H9 (cell line): ENCODE measurements at regions not wholly inside any gene's neighbourhood (a gene's known extent, or its start where the extent isn't known, plus 50 kb on each side); places are given as distances from the start of the nearest gene placed in this dataset.

Source experiments
- DNase-seq: peaks from one replicate; pipeline ENCODE4 v3.0.0-alpha.2; 2017
- H2AFZ ChIP-seq: one replicate; pipeline ENCODE4 v1.6.1; 2013; ENCODE audit warnings: mild to moderate bottlenecking, low read length, control low read depth, moderate library complexity
- H2AK5ac ChIP-seq: 2 replicates; pipeline ENCODE4 v1.6.1; 2013; ENCODE audit warnings: low read length, control low read depth, mixed read lengths; ENCODE audit not compliant: insufficient read length
- H2BK120ac ChIP-seq: one replicate; pipeline ENCODE4 v1.6.1; 2013; ENCODE audit warnings: low read depth, mild to moderate bottlenecking, low read length, control low read depth, inconsistent platforms; ENCODE audit not compliant: poor library complexity, severe bottlenecking
- H2BK12ac ChIP-seq: 2 replicates; pipeline ENCODE4 v1.6.1; 2013; ENCODE audit warnings: low read length, control low read depth, mixed read lengths, low read depth; ENCODE audit not compliant: insufficient read length
- H2BK15ac ChIP-seq: 2 replicates; pipeline ENCODE4 v1.6.1; 2013; ENCODE audit warnings: low read depth, low read length, control low read depth
- H2BK20ac ChIP-seq: one replicate; pipeline ENCODE4 v1.6.1; 2013; ENCODE audit warnings: low read depth, mild to moderate bottlenecking, low read length, control low read depth, inconsistent platforms; ENCODE audit not compliant: poor library complexity, severe bottlenecking
- H2BK5ac ChIP-seq: 2 replicates; pipeline ENCODE4 v1.6.1; 2013; ENCODE audit warnings: low read length, control low read depth, mixed read lengths; ENCODE audit not compliant: insufficient read length
- H3K14ac ChIP-seq: 2 replicates; pipeline ENCODE4 v1.6.1; 2013; ENCODE audit warnings: low read length, control low read depth; ENCODE audit not compliant: insufficient read depth
- H3K18ac ChIP-seq: 2 replicates; pipeline ENCODE4 v1.6.1; 2013; ENCODE audit warnings: low read depth, mild to moderate bottlenecking, mixed read lengths, low read length, control low read depth; ENCODE audit not compliant: insufficient read length
- H3K23ac ChIP-seq: 2 replicates; pipeline ENCODE4 v1.6.1; 2013; ENCODE audit warnings: low read length, control low read depth, mixed read lengths, low read depth; ENCODE audit not compliant: insufficient read length
- H3K23me2 ChIP-seq: 2 replicates; pipeline ENCODE4 v1.6.1; 2013; ENCODE audit warnings: low read depth, mild to moderate bottlenecking, mixed read lengths, low read length, control low read depth; ENCODE audit not compliant: insufficient read length, poor library complexity, severe bottlenecking
- H3K27ac ChIP-seq: 2 replicates; pipeline ENCODE4 v1.5.1; 2013; ENCODE audit warnings: low read length, control low read depth, mixed read lengths, low read depth; ENCODE audit not compliant: insufficient read length
- H3K27me3 ChIP-seq: 2 replicates; pipeline ENCODE4 v1.6.1; 2013; ENCODE audit warnings: low read length, control low read depth, inconsistent platforms; ENCODE audit not compliant: insufficient read depth
- H3K4ac ChIP-seq: 2 replicates; pipeline ENCODE4 v1.6.1; 2013; ENCODE audit warnings: low read depth, mild to moderate bottlenecking, control low read depth, inconsistent platforms, low read length, moderate library complexity
- H3K4me1 ChIP-seq: 2 replicates; pipeline ENCODE4 v1.6.1; 2013; ENCODE audit warnings: low read length, control low read depth, inconsistent platforms; ENCODE audit not compliant: insufficient read depth
- H3K4me2 ChIP-seq: 2 replicates; pipeline ENCODE4 v1.6.1; 2013; ENCODE audit warnings: low read length, control low read depth, mixed read lengths; ENCODE audit not compliant: insufficient read length, insufficient read depth
- H3K56ac ChIP-seq: 2 replicates; pipeline ENCODE4 v1.6.1; 2013; ENCODE audit warnings: low read depth, mild to moderate bottlenecking, mixed read lengths, low read length, control low read depth; ENCODE audit not compliant: insufficient read length
- H3K79me1 ChIP-seq: 2 replicates; pipeline ENCODE4 v1.6.1; 2013; ENCODE audit warnings: low read depth, mild to moderate bottlenecking, moderate library complexity, low read length, control low read depth, inconsistent platforms; ENCODE audit not compliant: insufficient read depth, poor library complexity, severe bottlenecking
- H3K79me2 ChIP-seq: 2 replicates; pipeline ENCODE4 v1.6.1; 2013; ENCODE audit warnings: low read length, control low read depth, inconsistent platforms; ENCODE audit not compliant: insufficient read depth
- H3K9ac ChIP-seq: 2 replicates; pipeline ENCODE4 v1.6.1; 2013; ENCODE audit warnings: low read length, control low read depth, mixed read lengths; ENCODE audit not compliant: insufficient read length; ENCODE audit errors: extremely low read depth
- H3K9me3 ChIP-seq: one replicate; pipeline ENCODE4 v1.6.1; 2013; ENCODE audit warnings: low read depth, low read length, inconsistent platforms; ENCODE audit not compliant: control insufficient read depth
- H3T11ph ChIP-seq: one replicate; pipeline ENCODE4 v1.6.1; 2013; ENCODE audit warnings: mild to moderate bottlenecking, low read length, control low read depth, inconsistent platforms
- H4K20me1 ChIP-seq: one replicate; pipeline ENCODE4 v1.6.1; 2013; ENCODE audit not compliant: control insufficient read depth, insufficient read length, insufficient read depth
- H4K5ac ChIP-seq: 2 replicates; pipeline ENCODE4 v1.6.1; 2013; ENCODE audit warnings: low read depth, mild to moderate bottlenecking, mixed read lengths, low read length, control low read depth; ENCODE audit not compliant: insufficient read length
- H4K8ac ChIP-seq: replicated peaks from 2 replicates; pipeline ENCODE4 v1.6.1; 2013; ENCODE audit warnings: low read length, control low read depth, mixed read lengths, low read depth; ENCODE audit not compliant: insufficient read length
- H4K91ac ChIP-seq: 2 replicates; pipeline ENCODE4 v1.6.1; 2013; ENCODE audit warnings: low read depth, mild to moderate bottlenecking, moderate library complexity, mixed read lengths, low read length, control low read depth; ENCODE audit not compliant: insufficient read length
- H3K27ac Mint-ChIP-seq, 3 experiments: 2 replicates in 2 of 3; 3 replicates in 1 of 3; pipeline ENCODE4 v1.8.0; 2020 to 2021; ENCODE audit warnings: mixed read lengths in 3 of 3, mild to moderate bottlenecking in 1 of 3, moderate library complexity in 1 of 3
- H3K27me3 Mint-ChIP-seq: 2 replicates; pipeline ENCODE4 v1.8.0; 2021; ENCODE audit warnings: low read depth, mild to moderate bottlenecking, moderate library complexity, mixed read lengths
- H3K36me3 Mint-ChIP-seq, 3 experiments: 2 replicates in 2 of 3; 3 replicates in 1 of 3; pipeline ENCODE4 v1.8.0; 2020 to 2021; ENCODE audit warnings: low read depth in 3 of 3, mixed read lengths in 3 of 3; ENCODE audit not compliant: insufficient read depth in 1 of 3
- H3K4me1 Mint-ChIP-seq, 2 experiments: 2 replicates each; pipeline ENCODE4 v1.8.0; 2020; ENCODE audit warnings: mixed read lengths in 2 of 2
- H3K4me3 Mint-ChIP-seq, 2 experiments: 2 replicates in 1 of 2; 3 replicates in 1 of 2; pipeline ENCODE4 v1.8.0; 2020 to 2021; ENCODE audit warnings: mild to moderate bottlenecking in 2 of 2, mixed read lengths in 2 of 2, moderate library complexity in 1 of 2
- H3K9me3 Mint-ChIP-seq, 2 experiments: 2 replicates in 1 of 2; 3 replicates in 1 of 2; pipeline ENCODE4 v1.8.0; 2020; ENCODE audit warnings: mild to moderate bottlenecking in 2 of 2, mixed read lengths in 2 of 2, moderate library complexity in 1 of 2
- TF ChIP-seq, protein P1 (sequence below): fragments of 200-600 bp; sonication (generic); conservative IDR thresholded peaks from 3 replicates; pipeline ENCODE4 v1.8.0; 2021; ENCODE audit warnings: antibody characterized with exemption, mild to moderate bottlenecking

DNA sequence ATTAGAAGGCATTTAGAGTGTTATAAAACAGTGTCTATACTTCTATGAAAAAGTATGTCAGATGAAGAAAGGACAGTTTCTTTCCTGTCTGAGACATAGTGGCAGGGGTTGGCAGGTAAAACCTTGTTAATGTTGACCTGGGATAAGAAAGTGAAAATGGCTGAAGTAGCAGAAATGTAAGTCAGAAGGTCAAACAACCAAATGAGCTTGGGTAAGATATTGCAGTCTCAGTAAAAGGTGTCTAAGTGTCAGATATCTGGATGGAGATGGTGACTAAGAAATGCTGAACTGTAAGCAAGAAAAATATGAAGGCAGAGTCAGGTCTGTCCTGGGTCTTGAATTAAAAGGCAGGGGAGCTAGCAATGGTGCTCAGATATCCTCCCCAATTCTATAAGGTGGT, 400.3 kb downstream of the CD109 start:
- Histone ChIP-seq H3K9me3 (no peaks in the 10 kb centered on the region), H3K27me3 (no peaks in the 10 kb centered on the region), H2BK20ac (no peak overlapping the region), H3K79me2 (no peaks in the 10 kb centered on the region), H3K9ac (no peak overlapping the region), H3K18ac (no peak overlapping the region), H4K91ac (no peak overlapping the region), H3K4me1 (no peaks in the 10 kb centered on the region), H3K27ac (no peak overlapping the region), H2BK15ac (no peak overlapping the region), H2BK12ac (no peak overlapping the region), H3K79me1 (no peaks in the 10 kb centered on the region), H4K20me1 (no peaks in the 10 kb centered on the region), H3K4me2 (no peak overlapping the region), H2AK5ac (no peak overlapping the region), H4K8ac (no peak overlapping the region), H4K5ac (no peak overlapping the region), H3K23ac (no peak overlapping the region), H2AFZ (no peak overlapping the region), H3K4ac (no peak overlapping the region), H3K23me2 (no peaks in the 10 kb centered on the region), H2BK5ac (no peak overlapping the region), H2BK120ac (no peak overlapping the region), H3K56ac (no peak overlapping the region), H3T11ph (no peak overlapping the region), H3K14ac (no peak overlapping the region)
- no peak overlapping the region for H3K27ac Mint-ChIP-seq
- H3K4me3 Mint-ChIP-seq = no peak overlapping the region
- TF ChIP-seq, protein P1, sequence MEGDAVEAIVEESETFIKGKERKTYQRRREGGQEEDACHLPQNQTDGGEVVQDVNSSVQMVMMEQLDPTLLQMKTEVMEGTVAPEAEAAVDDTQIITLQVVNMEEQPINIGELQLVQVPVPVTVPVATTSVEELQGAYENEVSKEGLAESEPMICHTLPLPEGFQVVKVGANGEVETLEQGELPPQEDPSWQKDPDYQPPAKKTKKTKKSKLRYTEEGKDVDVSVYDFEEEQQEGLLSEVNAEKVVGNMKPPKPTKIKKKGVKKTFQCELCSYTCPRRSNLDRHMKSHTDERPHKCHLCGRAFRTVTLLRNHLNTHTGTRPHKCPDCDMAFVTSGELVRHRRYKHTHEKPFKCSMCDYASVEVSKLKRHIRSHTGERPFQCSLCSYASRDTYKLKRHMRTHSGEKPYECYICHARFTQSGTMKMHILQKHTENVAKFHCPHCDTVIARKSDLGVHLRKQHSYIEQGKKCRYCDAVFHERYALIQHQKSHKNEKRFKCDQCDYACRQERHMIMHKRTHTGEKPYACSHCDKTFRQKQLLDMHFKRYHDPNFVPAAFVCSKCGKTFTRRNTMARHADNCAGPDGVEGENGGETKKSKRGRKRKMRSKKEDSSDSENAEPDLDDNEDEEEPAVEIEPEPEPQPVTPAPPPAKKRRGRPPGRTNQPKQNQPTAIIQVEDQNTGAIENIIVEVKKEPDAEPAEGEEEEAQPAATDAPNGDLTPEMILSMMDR = no peak
- no peaks in the 10 kb centered on the region; a peak in 1 of 5 replicates for H3K9me3 Mint-ChIP-seq
- no peaks in the 10 kb centered on the region for H3K4me1 Mint-ChIP-seq
- no peak for DNase-seq
- no peaks in the 10 kb centered on the region for H3K27me3 Mint-ChIP-seq
- no peaks in the 10 kb centered on the region; a peak in 1 of 7 replicates for H3K36me3 Mint-ChIP-seq
